H9 (cell line): ENCODE measurements at regions not wholly inside any gene's neighbourhood (a gene's known extent, or its start where the extent isn't known, plus 50 kb on each side); places are given as distances from the start of the nearest gene placed in this dataset.
A peak's percentile ranks its signal among the peaks of the same experiment; 100 is the strongest.

Experiments used
- DNase-seq: peaks from one replicate; pipeline ENCODE4 v3.0.0-alpha.2; 2017
- H2AFZ ChIP-seq: one replicate; pipeline ENCODE4 v1.6.1; 2013; ENCODE audit warnings: mild to moderate bottlenecking, low read length, control low read depth, moderate library complexity
- H2AK5ac ChIP-seq: 2 replicates; pipeline ENCODE4 v1.6.1; 2013; ENCODE audit warnings: low read length, control low read depth, mixed read lengths; ENCODE audit not compliant: insufficient read length
- H2BK120ac ChIP-seq: one replicate; pipeline ENCODE4 v1.6.1; 2013; ENCODE audit warnings: low read depth, mild to moderate bottlenecking, low read length, control low read depth, inconsistent platforms; ENCODE audit not compliant: poor library complexity, severe bottlenecking
- H2BK12ac ChIP-seq: 2 replicates; pipeline ENCODE4 v1.6.1; 2013; ENCODE audit warnings: low read length, control low read depth, mixed read lengths, low read depth; ENCODE audit not compliant: insufficient read length
- H2BK15ac ChIP-seq: 2 replicates; pipeline ENCODE4 v1.6.1; 2013; ENCODE audit warnings: low read depth, low read length, control low read depth
- H2BK20ac ChIP-seq: one replicate; pipeline ENCODE4 v1.6.1; 2013; ENCODE audit warnings: low read depth, mild to moderate bottlenecking, low read length, control low read depth, inconsistent platforms; ENCODE audit not compliant: poor library complexity, severe bottlenecking
- H2BK5ac ChIP-seq: 2 replicates; pipeline ENCODE4 v1.6.1; 2013; ENCODE audit warnings: low read length, control low read depth, mixed read lengths; ENCODE audit not compliant: insufficient read length
- H3K14ac ChIP-seq: 2 replicates; pipeline ENCODE4 v1.6.1; 2013; ENCODE audit warnings: low read length, control low read depth; ENCODE audit not compliant: insufficient read depth
- H3K18ac ChIP-seq: 2 replicates; pipeline ENCODE4 v1.6.1; 2013; ENCODE audit warnings: low read depth, mild to moderate bottlenecking, mixed read lengths, low read length, control low read depth; ENCODE audit not compliant: insufficient read length
- H3K23ac ChIP-seq: 2 replicates; pipeline ENCODE4 v1.6.1; 2013; ENCODE audit warnings: low read length, control low read depth, mixed read lengths, low read depth; ENCODE audit not compliant: insufficient read length
- H3K23me2 ChIP-seq: 2 replicates; pipeline ENCODE4 v1.6.1; 2013; ENCODE audit warnings: low read depth, mild to moderate bottlenecking, mixed read lengths, low read length, control low read depth; ENCODE audit not compliant: insufficient read length, poor library complexity, severe bottlenecking
- H3K27ac ChIP-seq: 2 replicates; pipeline ENCODE4 v1.5.1; 2013; ENCODE audit warnings: low read length, control low read depth, mixed read lengths, low read depth; ENCODE audit not compliant: insufficient read length
- H3K27me3 ChIP-seq: 2 replicates; pipeline ENCODE4 v1.6.1; 2013; ENCODE audit warnings: low read length, control low read depth, inconsistent platforms; ENCODE audit not compliant: insufficient read depth
- H3K4ac ChIP-seq: 2 replicates; pipeline ENCODE4 v1.6.1; 2013; ENCODE audit warnings: low read depth, mild to moderate bottlenecking, control low read depth, inconsistent platforms, low read length, moderate library complexity
- H3K4me1 ChIP-seq: 2 replicates; pipeline ENCODE4 v1.6.1; 2013; ENCODE audit warnings: low read length, control low read depth, inconsistent platforms; ENCODE audit not compliant: insufficient read depth
- H3K4me2 ChIP-seq: 2 replicates; pipeline ENCODE4 v1.6.1; 2013; ENCODE audit warnings: low read length, control low read depth, mixed read lengths; ENCODE audit not compliant: insufficient read length, insufficient read depth
- H3K56ac ChIP-seq: 2 replicates; pipeline ENCODE4 v1.6.1; 2013; ENCODE audit warnings: low read depth, mild to moderate bottlenecking, mixed read lengths, low read length, control low read depth; ENCODE audit not compliant: insufficient read length
- H3K79me1 ChIP-seq: 2 replicates; pipeline ENCODE4 v1.6.1; 2013; ENCODE audit warnings: low read depth, mild to moderate bottlenecking, moderate library complexity, low read length, control low read depth, inconsistent platforms; ENCODE audit not compliant: insufficient read depth, poor library complexity, severe bottlenecking
- H3K79me2 ChIP-seq: 2 replicates; pipeline ENCODE4 v1.6.1; 2013; ENCODE audit warnings: low read length, control low read depth, inconsistent platforms; ENCODE audit not compliant: insufficient read depth
- H3K9ac ChIP-seq: 2 replicates; pipeline ENCODE4 v1.6.1; 2013; ENCODE audit warnings: low read length, control low read depth, mixed read lengths; ENCODE audit not compliant: insufficient read length; ENCODE audit errors: extremely low read depth
- H3K9me3 ChIP-seq: one replicate; pipeline ENCODE4 v1.6.1; 2013; ENCODE audit warnings: low read depth, low read length, inconsistent platforms; ENCODE audit not compliant: control insufficient read depth
- H3T11ph ChIP-seq: one replicate; pipeline ENCODE4 v1.6.1; 2013; ENCODE audit warnings: mild to moderate bottlenecking, low read length, control low read depth, inconsistent platforms
- H4K20me1 ChIP-seq: one replicate; pipeline ENCODE4 v1.6.1; 2013; ENCODE audit not compliant: control insufficient read depth, insufficient read length, insufficient read depth
- H4K5ac ChIP-seq: 2 replicates; pipeline ENCODE4 v1.6.1; 2013; ENCODE audit warnings: low read depth, mild to moderate bottlenecking, mixed read lengths, low read length, control low read depth; ENCODE audit not compliant: insufficient read length
- H4K8ac ChIP-seq: replicated peaks from 2 replicates; pipeline ENCODE4 v1.6.1; 2013; ENCODE audit warnings: low read length, control low read depth, mixed read lengths, low read depth; ENCODE audit not compliant: insufficient read length
- H4K91ac ChIP-seq: 2 replicates; pipeline ENCODE4 v1.6.1; 2013; ENCODE audit warnings: low read depth, mild to moderate bottlenecking, moderate library complexity, mixed read lengths, low read length, control low read depth; ENCODE audit not compliant: insufficient read length
- H3K27ac Mint-ChIP-seq, 3 experiments: 2 replicates in 2 of 3; 3 replicates in 1 of 3; pipeline ENCODE4 v1.8.0; 2020 to 2021; ENCODE audit warnings: mixed read lengths in 3 of 3, mild to moderate bottlenecking in 1 of 3, moderate library complexity in 1 of 3
- H3K27me3 Mint-ChIP-seq: 2 replicates; pipeline ENCODE4 v1.8.0; 2021; ENCODE audit warnings: low read depth, mild to moderate bottlenecking, moderate library complexity, mixed read lengths
- H3K36me3 Mint-ChIP-seq, 3 experiments: 2 replicates in 2 of 3; 3 replicates in 1 of 3; pipeline ENCODE4 v1.8.0; 2020 to 2021; ENCODE audit warnings: low read depth in 3 of 3, mixed read lengths in 3 of 3; ENCODE audit not compliant: insufficient read depth in 1 of 3
- H3K4me1 Mint-ChIP-seq, 2 experiments: 2 replicates each; pipeline ENCODE4 v1.8.0; 2020; ENCODE audit warnings: mixed read lengths in 2 of 2
- H3K4me3 Mint-ChIP-seq, 2 experiments: 2 replicates in 1 of 2; 3 replicates in 1 of 2; pipeline ENCODE4 v1.8.0; 2020 to 2021; ENCODE audit warnings: mild to moderate bottlenecking in 2 of 2, mixed read lengths in 2 of 2, moderate library complexity in 1 of 2
- H3K9me3 Mint-ChIP-seq, 2 experiments: 2 replicates in 1 of 2; 3 replicates in 1 of 2; pipeline ENCODE4 v1.8.0; 2020; ENCODE audit warnings: mild to moderate bottlenecking in 2 of 2, mixed read lengths in 2 of 2, moderate library complexity in 1 of 2
- WGBS: extraction: QIAGEN DNeasy Blood & Tissue Kit; methylation state at CpG from one replicate; pipeline ENCODE4 v1.1.7; 2013; ENCODE audit warnings: missing lambda C conversion rate, low lambda C conversion rate, mixed read lengths; ENCODE audit not compliant: insufficient read length; ENCODE audit errors: extremely low coverage; 5-methylcytosine and 5-hydroxymethylcytosine counted together
- TF ChIP-seq, protein P1 (sequence below): fragments of 200-600 bp; sonication (generic); conservative IDR thresholded peaks from 3 replicates; pipeline ENCODE4 v1.8.0; 2021; ENCODE audit warnings: antibody characterized with exemption, mild to moderate bottlenecking

DNA sequence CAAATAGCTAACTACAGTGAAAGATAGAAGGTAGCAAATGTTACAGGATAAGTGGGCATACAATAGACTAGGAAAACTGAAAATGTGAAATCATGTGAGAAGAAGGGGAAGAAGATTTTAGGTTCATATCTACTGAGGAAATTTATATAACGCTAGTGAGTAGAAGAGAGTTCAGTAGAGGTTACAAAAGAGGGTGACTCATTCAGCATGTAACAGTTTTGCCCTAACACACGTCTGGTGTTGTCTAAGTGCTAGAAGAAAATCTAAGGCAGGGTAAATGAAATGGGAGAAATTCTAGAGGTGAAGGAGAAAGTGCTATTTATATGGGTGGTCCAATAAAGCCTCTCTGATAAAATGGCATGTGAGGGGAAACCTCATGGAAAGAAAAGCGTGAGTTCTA is 731.4 kb upstream of the POT1 start:
- H2BK20ac ChIP-seq: no peak overlapping the region

More for the DNA sequence above, 731.4 kb upstream of the POT1 start:
- no CpG with 5 or more reads among the region's 3 CpGs for WGBS
- Mint-ChIP-seq H3K9me3 (peaks cover 2 to 4% of the 10 kb centered on the region in 2 experiments; a peak in 2 of 5 replicates), H3K27me3 (no peaks in the 10 kb centered on the region), H3K4me1 (peaks cover 27 to 46% of the 10 kb centered on the region in 2 experiments), H3K27ac (peak overlapping the region in 2 of 3 experiments; percentile 30 to 75; a peak in 3 of 7 replicates), H3K4me3 (no peak overlapping the region), H3K36me3 (peaks cover 2 to 14% (median 4%) of the 10 kb centered on the region in 3 experiments; a peak in 5 of 7 replicates)
- Histone ChIP-seq H3K23me2 (no peaks in the 10 kb centered on the region), H3K4me2 (no peak overlapping the region), H3K27me3 (no peaks in the 10 kb centered on the region), H4K20me1 (no peaks in the 10 kb centered on the region), H3K79me1 (no peaks in the 10 kb centered on the region), H4K91ac (no peak overlapping the region), H3K79me2 (no peaks in the 10 kb centered on the region), H2AFZ (peak overlapping the region; percentile 32), H3K14ac (no peak overlapping the region), H4K5ac (no peak overlapping the region), H3K56ac (no peak overlapping the region), H2BK15ac (no peak overlapping the region), H2BK12ac (no peak overlapping the region), H2BK5ac (no peak overlapping the region), H2AK5ac (no peak overlapping the region), H3T11ph (no peak overlapping the region), H3K23ac (no peak overlapping the region), H2BK120ac (no peak overlapping the region), H3K27ac (no peak overlapping the region), H3K4ac (no peak overlapping the region), H4K8ac (no peak overlapping the region), H3K18ac (no peak overlapping the region), H3K9me3 (no peaks in the 10 kb centered on the region), H3K9ac (no peak overlapping the region), H3K4me1 (peaks cover 10% of the 10 kb centered on the region; the same call in 1 of the 2 replicates)
- DNase-seq: no peak
- TF ChIP-seq, protein P1, sequence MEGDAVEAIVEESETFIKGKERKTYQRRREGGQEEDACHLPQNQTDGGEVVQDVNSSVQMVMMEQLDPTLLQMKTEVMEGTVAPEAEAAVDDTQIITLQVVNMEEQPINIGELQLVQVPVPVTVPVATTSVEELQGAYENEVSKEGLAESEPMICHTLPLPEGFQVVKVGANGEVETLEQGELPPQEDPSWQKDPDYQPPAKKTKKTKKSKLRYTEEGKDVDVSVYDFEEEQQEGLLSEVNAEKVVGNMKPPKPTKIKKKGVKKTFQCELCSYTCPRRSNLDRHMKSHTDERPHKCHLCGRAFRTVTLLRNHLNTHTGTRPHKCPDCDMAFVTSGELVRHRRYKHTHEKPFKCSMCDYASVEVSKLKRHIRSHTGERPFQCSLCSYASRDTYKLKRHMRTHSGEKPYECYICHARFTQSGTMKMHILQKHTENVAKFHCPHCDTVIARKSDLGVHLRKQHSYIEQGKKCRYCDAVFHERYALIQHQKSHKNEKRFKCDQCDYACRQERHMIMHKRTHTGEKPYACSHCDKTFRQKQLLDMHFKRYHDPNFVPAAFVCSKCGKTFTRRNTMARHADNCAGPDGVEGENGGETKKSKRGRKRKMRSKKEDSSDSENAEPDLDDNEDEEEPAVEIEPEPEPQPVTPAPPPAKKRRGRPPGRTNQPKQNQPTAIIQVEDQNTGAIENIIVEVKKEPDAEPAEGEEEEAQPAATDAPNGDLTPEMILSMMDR: no peak
